ENCODE measurements at regions not wholly inside any gene's neighbourhood (a gene's known extent, or its start where the extent isn't known, plus 50 kb on each side); places are given as distances from the start of the nearest gene placed in this dataset.

GRCh38 chrX:94361241-94361640, 687.2 kb downstream of the FAM133A start:
- Histone ChIP-seq H3K27ac (replicated peaks in 1 of 4) (no peak overlapping the region), H3K36me3 (no peaks in the 10 kb centered on the region), H3K27me3 (no peaks in the 10 kb centered on the region), H3K4me3 (no peak overlapping the region), H3K9me3 (no peaks in the 10 kb centered on the region), H3K4me1 (no peaks in the 10 kb centered on the region)
- TF ChIP-seq POLR2AphosphoS5 (IDR thresholded peaks at IDR 0.05): no peak
- DNase-seq (ENCODE audit: extremely low spot score): no peak
- WGBS: 80% methylated on average over 10 of the region's 10 CpGs
- intact Hi-C loops (cut with DNase I): no loop called here

GRCh38 chrX:94365736-94366135, 691.7 kb downstream of the FAM133A start:
- 84% methylated on average over 3 of the region's 3 CpGs for WGBS
- no peak overlapping the region for H3K4me3 ChIP-seq
- no peak overlapping the region for H3K27ac ChIP-seq (replicated peaks in 1 of 4)
- H3K4me1 ChIP-seq: no peaks in the 10 kb centered on the region
- intact Hi-C loops (cut with DNase I): no loop called here
- TF ChIP-seq EP300 (IDR thresholded peaks at IDR 0.05) (no peak), POLR2AphosphoS5 (IDR thresholded peaks at IDR 0.05) (no peak), POLR2A (IDR thresholded peaks at IDR 0.05; ENCODE audit: low read depth) (no peak), CTCF (IDR thresholded peaks at IDR 0.05) (no peak)
- no peaks in the 10 kb centered on the region for H3K27me3 ChIP-seq
- no peaks in the 10 kb centered on the region for H3K9me3 ChIP-seq
- H3K36me3 ChIP-seq: no peaks in the 10 kb centered on the region
- no peak for DNase-seq (ENCODE audit: extremely low spot score)

- Histone ChIP-seq H3K4me1 (no peaks in the 10 kb centered on the region), H3K9me3 (no peaks in the 10 kb centered on the region), H3K36me3 (no peaks in the 10 kb centered on the region), H3K4me3 (no peak overlapping the region), H3K27ac (replicated peaks in 1 of 4) (no peak overlapping the region), H3K27me3 (no peaks in the 10 kb centered on the region)
- WGBS: 62% methylated on average over 4 of the region's 4 CpGs
- intact Hi-C loops (cut with DNase I): no loop called here
- no peak for DNase-seq (ENCODE audit: extremely low spot score)
- TF ChIP-seq POLR2AphosphoS5 (IDR thresholded peaks at IDR 0.05): no peak
- no peak for TF ChIP-seq CTCF (IDR thresholded peaks at IDR 0.05)
- TF ChIP-seq EP300 (IDR thresholded peaks at IDR 0.05): no peak
- TF ChIP-seq POLR2A (IDR thresholded peaks at IDR 0.05; ENCODE audit: low read depth): no peak
These were observed 692.6 kb downstream of the FAM133A start for GRCh38 chrX:94366616-94367015.

- no peak for DNase-seq (ENCODE audit: extremely low spot score)
- H3K36me3 ChIP-seq: no peaks in the 10 kb centered on the region
- intact Hi-C loops (cut with DNase I): no loop called here
- no peaks in the 10 kb centered on the region for H3K27me3 ChIP-seq
- H3K9me3 ChIP-seq: peaks cover 0 to 5% (median 0%) of the 10 kb centered on the region in 4 donors
- no peak for TF ChIP-seq EP300 (IDR thresholded peaks at IDR 0.05)
- TF ChIP-seq CTCF (IDR thresholded peaks at IDR 0.05): no peak
- no peak for TF ChIP-seq POLR2AphosphoS5 (IDR thresholded peaks at IDR 0.05)
- TF ChIP-seq POLR2A (IDR thresholded peaks at IDR 0.05; ENCODE audit: low read depth): no peak
- H3K4me3 ChIP-seq: no peak overlapping the region
- H3K4me1 ChIP-seq: no peaks in the 10 kb centered on the region
- H3K27ac ChIP-seq (replicated peaks in 1 of 4): no peak overlapping the region
These were observed 715.0 kb downstream of the FAM133A start for GRCh38 chrX:94389044-94389443.

GRCh38 chrX:94400488-94400887, 726.5 kb downstream of the FAM133A start:
- WGBS: 67% methylated on average over 1 of the region's 2 CpGs
- Histone ChIP-seq H3K36me3 (no peaks in the 10 kb centered on the region), H3K27me3 (no peaks in the 10 kb centered on the region), H3K4me1 (no peaks in the 10 kb centered on the region), H3K4me3 (no peak overlapping the region), H3K9me3 (peaks cover 0 to 13% (median 0%) of the 10 kb centered on the region in 4 donors), H3K27ac (replicated peaks in 1 of 4) (no peak overlapping the region)
- no peak for DNase-seq (ENCODE audit: extremely low spot score)
- no peak for TF ChIP-seq CTCF (IDR thresholded peaks at IDR 0.05)
- no peak for TF ChIP-seq POLR2A (IDR thresholded peaks at IDR 0.05; ENCODE audit: low read depth)
- TF ChIP-seq POLR2AphosphoS5 (IDR thresholded peaks at IDR 0.05): no peak
- TF ChIP-seq EP300 (IDR thresholded peaks at IDR 0.05): no peak
- intact Hi-C loops (cut with DNase I): loop anchor here (10.0 kb wide), 1 partner anchor 56 kb away; no protein-coding TSS in a partner anchor
